ENCODE measurements at regions not wholly inside any gene's neighbourhood (a gene's known extent, or its start where the extent isn't known, plus 50 kb on each side); places are given as distances from the start of the nearest gene placed in this dataset.

DNA sequence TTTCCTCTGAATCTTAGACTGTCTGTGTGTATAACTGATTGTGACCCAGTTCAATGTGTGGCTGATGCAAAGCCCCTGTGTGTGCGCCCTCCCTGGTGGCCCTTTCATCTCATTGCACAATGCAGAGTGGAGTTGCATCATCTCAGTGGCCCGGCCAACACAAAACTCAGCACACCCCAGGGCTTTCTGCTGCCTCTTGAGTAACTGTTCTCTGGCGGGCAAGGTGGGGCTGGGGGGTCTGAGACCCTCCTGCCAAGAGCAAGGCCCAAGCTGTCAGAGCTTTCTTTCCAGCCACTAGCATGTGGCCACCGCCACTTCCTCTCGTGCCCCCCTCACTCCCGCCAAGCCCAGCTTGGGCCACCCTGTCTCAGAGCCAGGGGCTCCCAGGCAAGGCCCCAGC, 80.7 kb upstream of the ALDH1L1 start:
- Histone ChIP-seq H3K27me3 (ENCODE audit: control insufficient read depth, insufficient read depth, low read length) (peaks cover 1% of the 10 kb centered on the region; the same call in 1 of the 2 replicates), H3K36me3 (replicated peaks; ENCODE audit: control insufficient read depth, insufficient read depth, low read length) (no peaks in the 10 kb centered on the region), H3K4me3 (ENCODE audit: insufficient read depth, low read depth, low read length) (no peak overlapping the region)
- DNase-seq, result peak; percentile 53

GRCh38 chr3:126259411-126260391, 79.3 kb upstream of the ALDH1L1 start:
- peaks cover 1% of the 10 kb centered on the region; the same call in 1 of the 2 replicates for H3K27me3 ChIP-seq (ENCODE audit: control insufficient read depth, insufficient read depth, low read length)
- H3K4me3 ChIP-seq (ENCODE audit: insufficient read depth, low read depth, low read length), result peak overlapping the region; percentile 21
- H3K36me3 ChIP-seq (replicated peaks; ENCODE audit: control insufficient read depth, insufficient read depth, low read length), result no peaks in the 10 kb centered on the region
- peak; percentile 83 for DNase-seq

GRCh38 chr3:126258670-126259069, 78.3 kb upstream of the ALDH1L1 start:
- H3K27me3 ChIP-seq (ENCODE audit: control insufficient read depth, insufficient read depth, low read length), result no peaks in the 10 kb centered on the region
- DNase-seq, result no peak
- H3K4me3 ChIP-seq (ENCODE audit: insufficient read depth, low read depth, low read length), result no peak overlapping the region
- H3K36me3 ChIP-seq (replicated peaks; ENCODE audit: control insufficient read depth, insufficient read depth, low read length), result no peaks in the 10 kb centered on the region

- H3K36me3 ChIP-seq (replicated peaks; ENCODE audit: control insufficient read depth, insufficient read depth, low read length), result no peaks in the 10 kb centered on the region
- DNase-seq, result no peak
- no peaks in the 10 kb centered on the region for H3K27me3 ChIP-seq (ENCODE audit: control insufficient read depth, insufficient read depth, low read length)
- H3K4me3 ChIP-seq (ENCODE audit: insufficient read depth, low read depth, low read length), result no peak overlapping the region
Observed at GRCh38 chr3:126257984-126258383, 77.6 kb upstream of the ALDH1L1 start.

- no peaks in the 10 kb centered on the region for H3K27me3 ChIP-seq (ENCODE audit: control insufficient read depth, insufficient read depth, low read length)
- DNase-seq, result no peak
- no peak overlapping the region for H3K4me3 ChIP-seq (ENCODE audit: insufficient read depth, low read depth, low read length)
- no peaks in the 10 kb centered on the region for H3K36me3 ChIP-seq (replicated peaks; ENCODE audit: control insufficient read depth, insufficient read depth, low read length)
Observed at GRCh38 chr3:126257174-126257573, 76.8 kb upstream of the ALDH1L1 start.

- Histone ChIP-seq H3K4me3 (ENCODE audit: insufficient read depth, low read depth, low read length) (no peak overlapping the region), H3K36me3 (replicated peaks; ENCODE audit: control insufficient read depth, insufficient read depth, low read length) (no peaks in the 10 kb centered on the region), H3K27me3 (ENCODE audit: control insufficient read depth, insufficient read depth, low read length) (no peaks in the 10 kb centered on the region)
- DNase-seq, result no peak
Observed at GRCh38 chr3:126256251-126256650, 75.9 kb upstream of the ALDH1L1 start.

DNA sequence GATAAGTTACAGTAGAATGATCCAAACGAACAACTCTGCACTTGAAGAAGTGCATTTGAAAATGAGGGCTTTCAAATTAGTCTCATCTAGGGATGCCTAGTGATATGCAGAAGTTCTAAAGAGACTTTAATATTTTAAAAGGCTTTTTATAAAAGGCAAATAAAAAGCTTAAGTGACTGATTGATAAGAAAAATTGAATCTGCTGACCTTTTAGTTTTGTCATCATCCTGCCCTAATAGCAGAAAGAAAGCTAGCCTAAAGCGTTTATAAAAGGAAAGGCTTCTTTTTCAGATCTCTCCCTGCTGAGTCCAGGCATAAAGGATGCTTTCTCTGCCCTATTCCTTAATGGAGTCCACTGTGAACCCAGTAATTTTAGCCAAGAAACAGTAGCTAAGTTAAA, 72.7 kb upstream of the ALDH1L1 start:
- no peak for DNase-seq
- Histone ChIP-seq H3K4me3 (ENCODE audit: insufficient read depth, low read depth, low read length) (no peak overlapping the region), H3K36me3 (replicated peaks; ENCODE audit: control insufficient read depth, insufficient read depth, low read length) (no peaks in the 10 kb centered on the region), H3K27me3 (ENCODE audit: control insufficient read depth, insufficient read depth, low read length) (no peaks in the 10 kb centered on the region)

- DNase-seq, result no peak
- Histone ChIP-seq H3K36me3 (replicated peaks; ENCODE audit: control insufficient read depth, insufficient read depth, low read length) (no peaks in the 10 kb centered on the region), H3K4me3 (ENCODE audit: insufficient read depth, low read depth, low read length) (no peak overlapping the region), H3K27me3 (ENCODE audit: control insufficient read depth, insufficient read depth, low read length) (no peaks in the 10 kb centered on the region)
Observed at GRCh38 chr3:126252373-126252772, 72.0 kb upstream of the ALDH1L1 start.

DNA sequence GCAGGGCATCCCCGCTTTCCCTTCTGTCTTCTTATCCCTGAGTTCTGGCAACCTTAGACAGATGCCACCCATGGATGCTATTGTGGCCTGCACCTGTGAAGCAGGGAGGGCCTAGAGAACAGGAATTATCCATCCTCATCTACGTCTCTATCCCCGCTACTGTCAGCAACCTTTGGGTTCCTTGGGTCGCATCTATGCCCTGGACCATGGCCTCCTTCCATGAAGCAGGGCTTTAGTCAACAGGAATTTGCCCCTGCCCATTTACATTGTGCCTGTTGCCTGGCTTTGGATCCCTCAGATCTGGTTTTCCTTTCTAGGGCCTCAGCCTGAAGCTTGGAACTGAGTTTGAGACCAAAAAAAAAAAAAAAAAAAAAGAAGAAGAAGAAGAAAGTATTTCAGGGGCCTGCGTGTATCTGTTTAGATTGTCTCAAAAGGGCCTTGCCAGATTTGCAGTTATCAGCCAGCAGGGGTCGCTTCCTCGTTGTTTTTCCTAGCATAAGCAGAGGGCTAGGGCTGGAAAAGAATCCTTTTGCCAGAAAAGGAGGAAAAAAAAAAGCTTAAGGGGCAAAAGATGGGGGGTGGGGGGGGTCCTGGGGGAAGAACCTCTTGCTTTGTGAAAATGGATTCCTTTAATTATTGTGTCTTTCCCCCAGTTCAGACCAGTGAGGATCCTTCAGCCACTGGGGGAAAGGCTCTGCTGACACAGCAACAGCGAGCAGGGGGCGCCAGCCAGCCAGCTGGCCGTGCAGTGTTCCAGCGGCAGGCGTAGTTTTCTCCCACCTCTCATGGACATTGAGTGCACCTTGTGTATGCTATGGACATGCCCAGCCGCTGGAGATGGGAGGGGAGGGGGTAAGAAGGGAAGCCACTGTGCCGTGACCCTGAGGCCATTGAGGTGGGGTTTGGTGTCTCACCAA, 65.7 kb upstream of the ALDH1L1 start:
- DNase-seq, result peak; percentile 71
- H3K4me3 ChIP-seq (ENCODE audit: insufficient read depth, low read depth, low read length), result no peak overlapping the region
- H3K36me3 ChIP-seq (replicated peaks; ENCODE audit: control insufficient read depth, insufficient read depth, low read length), result no peaks in the 10 kb centered on the region
- H3K27me3 ChIP-seq (ENCODE audit: control insufficient read depth, insufficient read depth, low read length), result no peaks in the 10 kb centered on the region
